ENCODE measurements at regions not wholly inside any gene's neighbourhood (a gene's known extent, or its start where the extent isn't known, plus 50 kb on each side); places are given as distances from the start of the nearest gene placed in this dataset.

DNA sequence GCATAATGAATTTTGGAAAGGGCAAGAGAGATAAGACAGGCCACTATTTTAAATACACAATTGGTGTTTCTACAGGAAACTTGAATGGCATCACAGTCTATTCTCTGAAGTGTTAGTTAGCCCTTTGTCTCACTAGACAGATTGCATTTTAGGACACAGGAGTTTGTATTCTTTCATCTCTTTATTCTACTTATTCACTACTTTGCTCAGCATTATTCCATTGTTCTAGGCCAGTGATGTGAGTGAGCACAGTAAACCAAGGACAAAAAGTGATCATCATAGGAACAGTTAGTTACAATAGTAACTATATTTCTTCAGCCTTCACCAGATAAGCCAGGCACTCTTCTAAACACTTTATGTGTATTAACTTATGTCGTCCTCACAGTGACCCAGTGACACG, 150.2 kb upstream of the SLCO3A1 start:
- H3K9me3 ChIP-seq (ENCODE audit: control insufficient read depth in 1 of 2, insufficient read depth in 1 of 2, low read depth in 1 of 2, low read length in 2 of 2) = no peaks in the 10 kb centered on the region
- H3K27ac ChIP-seq (ENCODE audit: low read depth, low read length) = no peak overlapping the region
- ChIA-PET POLR2A (no interaction called here), CTCF (no interaction called here), RAD21 (ENCODE audit: low non-redundant PET in 1 of 2, low total read pairs in 2 of 2, uncharacterized antibody in 2 of 2, unreplicated experiment in 2 of 2) (no interaction called here)
- intact Hi-C loops (cut with micrococcal nuclease) = no loop called here
- DNase-seq (ENCODE audit: low read depth, low spot score) = no peak
- TF ChIP-seq JUND (IDR thresholded peaks at IDR 0.05) (no peak), ZFX (IDR thresholded peaks at IDR 0.05) (no peak), ELF1 (IDR thresholded peaks at IDR 0.05; ENCODE audit: borderline replicate concordance, low read depth) (no peak), POLR2AphosphoS5 (IDR thresholded peaks at IDR 0.05; ENCODE audit: low read depth, low read length) (no peak), SRF (IDR thresholded peaks at IDR 0.05; ENCODE audit: low read depth) (no peak), CEBPB (IDR thresholded peaks at IDR 0.05; ENCODE audit: low read depth) (no peak)
- TF ChIP-seq, protein P1, sequence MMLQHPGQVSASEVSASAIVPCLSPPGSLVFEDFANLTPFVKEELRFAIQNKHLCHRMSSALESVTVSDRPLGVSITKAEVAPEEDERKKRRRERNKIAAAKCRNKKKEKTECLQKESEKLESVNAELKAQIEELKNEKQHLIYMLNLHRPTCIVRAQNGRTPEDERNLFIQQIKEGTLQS (IDR thresholded peaks at IDR 0.05) = no peak
- TF ChIP-seq, protein P2, sequence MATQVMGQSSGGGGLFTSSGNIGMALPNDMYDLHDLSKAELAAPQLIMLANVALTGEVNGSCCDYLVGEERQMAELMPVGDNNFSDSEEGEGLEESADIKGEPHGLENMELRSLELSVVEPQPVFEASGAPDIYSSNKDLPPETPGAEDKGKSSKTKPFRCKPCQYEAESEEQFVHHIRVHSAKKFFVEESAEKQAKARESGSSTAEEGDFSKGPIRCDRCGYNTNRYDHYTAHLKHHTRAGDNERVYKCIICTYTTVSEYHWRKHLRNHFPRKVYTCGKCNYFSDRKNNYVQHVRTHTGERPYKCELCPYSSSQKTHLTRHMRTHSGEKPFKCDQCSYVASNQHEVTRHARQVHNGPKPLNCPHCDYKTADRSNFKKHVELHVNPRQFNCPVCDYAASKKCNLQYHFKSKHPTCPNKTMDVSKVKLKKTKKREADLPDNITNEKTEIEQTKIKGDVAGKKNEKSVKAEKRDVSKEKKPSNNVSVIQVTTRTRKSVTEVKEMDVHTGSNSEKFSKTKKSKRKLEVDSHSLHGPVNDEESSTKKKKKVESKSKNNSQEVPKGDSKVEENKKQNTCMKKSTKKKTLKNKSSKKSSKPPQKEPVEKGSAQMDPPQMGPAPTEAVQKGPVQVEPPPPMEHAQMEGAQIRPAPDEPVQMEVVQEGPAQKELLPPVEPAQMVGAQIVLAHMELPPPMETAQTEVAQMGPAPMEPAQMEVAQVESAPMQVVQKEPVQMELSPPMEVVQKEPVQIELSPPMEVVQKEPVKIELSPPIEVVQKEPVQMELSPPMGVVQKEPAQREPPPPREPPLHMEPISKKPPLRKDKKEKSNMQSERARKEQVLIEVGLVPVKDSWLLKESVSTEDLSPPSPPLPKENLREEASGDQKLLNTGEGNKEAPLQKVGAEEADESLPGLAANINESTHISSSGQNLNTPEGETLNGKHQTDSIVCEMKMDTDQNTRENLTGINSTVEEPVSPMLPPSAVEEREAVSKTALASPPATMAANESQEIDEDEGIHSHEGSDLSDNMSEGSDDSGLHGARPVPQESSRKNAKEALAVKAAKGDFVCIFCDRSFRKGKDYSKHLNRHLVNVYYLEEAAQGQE (IDR thresholded peaks at IDR 0.05; ENCODE audit: low read depth) = no peak
- TF ChIP-seq, protein P3, sequence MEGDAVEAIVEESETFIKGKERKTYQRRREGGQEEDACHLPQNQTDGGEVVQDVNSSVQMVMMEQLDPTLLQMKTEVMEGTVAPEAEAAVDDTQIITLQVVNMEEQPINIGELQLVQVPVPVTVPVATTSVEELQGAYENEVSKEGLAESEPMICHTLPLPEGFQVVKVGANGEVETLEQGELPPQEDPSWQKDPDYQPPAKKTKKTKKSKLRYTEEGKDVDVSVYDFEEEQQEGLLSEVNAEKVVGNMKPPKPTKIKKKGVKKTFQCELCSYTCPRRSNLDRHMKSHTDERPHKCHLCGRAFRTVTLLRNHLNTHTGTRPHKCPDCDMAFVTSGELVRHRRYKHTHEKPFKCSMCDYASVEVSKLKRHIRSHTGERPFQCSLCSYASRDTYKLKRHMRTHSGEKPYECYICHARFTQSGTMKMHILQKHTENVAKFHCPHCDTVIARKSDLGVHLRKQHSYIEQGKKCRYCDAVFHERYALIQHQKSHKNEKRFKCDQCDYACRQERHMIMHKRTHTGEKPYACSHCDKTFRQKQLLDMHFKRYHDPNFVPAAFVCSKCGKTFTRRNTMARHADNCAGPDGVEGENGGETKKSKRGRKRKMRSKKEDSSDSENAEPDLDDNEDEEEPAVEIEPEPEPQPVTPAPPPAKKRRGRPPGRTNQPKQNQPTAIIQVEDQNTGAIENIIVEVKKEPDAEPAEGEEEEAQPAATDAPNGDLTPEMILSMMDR (IDR thresholded peaks at IDR 0.05 in 2 of 3, conservative IDR thresholded peaks at IDR 0.05 in 1 of 3; ENCODE audit: borderline replicate concordance in 1 of 3, insufficient read depth in 1 of 3, low read depth in 2 of 3, low read length in 2 of 3) = no peak
- no peak for ATAC-seq
- no peak overlapping the region for H3K9ac ChIP-seq (ENCODE audit: low read length)
- H3K36me3 ChIP-seq (ENCODE audit: control insufficient read depth in 1 of 2, insufficient read depth in 2 of 2, low read length in 2 of 2) = no peaks in the 10 kb centered on the region
- no peaks in the 10 kb centered on the region for H3K79me2 ChIP-seq (ENCODE audit: insufficient read depth, low read length)
- H3K9me2 ChIP-seq (ENCODE audit: insufficient read depth) = no peaks in the 10 kb centered on the region
- no peak overlapping the region for H3K4me3 ChIP-seq (replicated peaks in 1 of 2; ENCODE audit: low read depth in 1 of 2, low read length in 2 of 2)
- peaks cover 20% of the 10 kb centered on the region; the same call in 1 of the 2 replicates for H3K27me3 ChIP-seq (ENCODE audit: insufficient read depth, low read length)
- no peaks in the 10 kb centered on the region for H4K20me1 ChIP-seq (ENCODE audit: insufficient read depth)
- no peak overlapping the region for H3K4me2 ChIP-seq (ENCODE audit: low read length)
- no peak overlapping the region for H2AFZ ChIP-seq (ENCODE audit: low read depth, low read length, poor library complexity, severe bottlenecking)
- no TSS peak for BruUV-seq (replicated peaks)
- no peaks in the 10 kb centered on the region for H3K4me1 ChIP-seq (ENCODE audit: control insufficient read depth in 1 of 2, insufficient read depth in 2 of 2, low read length in 2 of 2)

Measured in HCT116 (cell line).